A673 (cell line): ENCODE measurements at regions not wholly inside any gene's neighbourhood (a gene's known extent, or its start where the extent isn't known, plus 50 kb on each side); places are given as distances from the start of the nearest gene placed in this dataset.

Experiments used
- CTCF ChIP-seq: fragments of 300-800, 200-600 bp; sonication (generic); conservative IDR thresholded peaks from 2 replicates; pipeline ENCODE4 v1.5.1; 2017; ENCODE audit warnings: low read depth, mild to moderate bottlenecking, antibody characterized with exemption, low read length, moderate library complexity, mixed read lengths
- EZH2 ChIP-seq: fragments of 200-600 bp; sonication (generic); IDR thresholded peaks from 2 replicates; pipeline ENCODE4 v1.6.1; 2017; ENCODE audit warnings: borderline replicate concordance, low read depth, mild to moderate bottlenecking, mixed read lengths, antibody characterized with exemption, low read length; ENCODE audit not compliant: poor library complexity, severe bottlenecking

GRCh38 chr3:147117631-147118030, 288.7 kb downstream of the ZIC4 start:
- no peak for TF ChIP-seq EZH2
- no peak for TF ChIP-seq CTCF
